B cell (primary cell): ENCODE measurements at regions not wholly inside any gene's neighbourhood (a gene's known extent, or its start where the extent isn't known, plus 50 kb on each side); places are given as distances from the start of the nearest gene placed in this dataset.

Experiments
- ATAC-seq: fragments of 200-7000 bp; cut with Tn5 transposase; one replicate; pipeline ENCODE4 v1.10.0; 2021; ENCODE audit warnings: low read depth, mild to moderate bottlenecking, moderate number of reproducible peaks, moderate library complexity
- CTCF ChIA-PET: fragments of 350-600 bp; sonication (Branson Sonifier 250); formaldehyde crosslinking; loops from one replicate; lab custom pipeline; 2021; ENCODE audit warnings: antibody characterized with exemption, inconsistent platforms; lab: Charles Lee
- POLR2A ChIA-PET: fragments of 350-600 bp; sonication (Branson Sonifier 250); formaldehyde crosslinking; loops from one replicate; lab custom pipeline; 2021; ENCODE audit warnings: antibody characterized with exemption; lab: Charles Lee
- DNase-seq: peaks from one replicate; pipeline ENCODE4 v3.0.0; 2013
- H2AFZ ChIP-seq: 2 replicates; pipeline ENCODE4 v1.6.1; 2012; ENCODE audit warnings: mild to moderate bottlenecking, low read depth, low read length; ENCODE audit not compliant: insufficient read depth, poor library complexity, severe bottlenecking
- H3K27ac ChIP-seq, 2 donors: 1 replicate in 1 of 2; 2 replicates in 1 of 2; pipeline ENCODE4 v1.5.1; 2012 to 2013; ENCODE audit warnings: low read length in 2 of 2, mild to moderate bottlenecking in 2 of 2, moderate library complexity in 1 of 2
- H3K27me3 ChIP-seq, 4 experiments: fragments of 200-600 bp in 1 of 4; sonication (generic) in 1 of 4; replicated peaks in 1 of 4; 1 replicate in 2 of 4; 2 replicates in 2 of 4; pipeline versions ENCODE4 v1.6.1 to v1.7.0; 2013 to 2016; ENCODE audit warnings: low read length in 3 of 4, mild to moderate bottlenecking in 2 of 4, mixed read lengths in 1 of 4, moderate library complexity in 1 of 4; ENCODE audit not compliant: insufficient read depth in 4 of 4, control insufficient read depth in 3 of 4; ENCODE audit errors: control extremely low read depth in 1 of 4
- H3K36me3 ChIP-seq, 2 experiments: replicated peaks in 1 of 2; 1 replicate in 1 of 2; 2 replicates in 1 of 2; pipeline versions ENCODE4 v1.6.1 to v1.7.1; 2013; ENCODE audit warnings: low read length in 1 of 2; ENCODE audit not compliant: insufficient read depth in 2 of 2, control insufficient read depth in 1 of 2; ENCODE audit errors: control extremely low read depth in 1 of 2, extremely low read depth in 1 of 2
- H3K4me1 ChIP-seq, 2 donors: fragments of 200-600 bp in 1 of 2; sonication (generic) in 1 of 2; 1 replicate in 1 of 2; 2 replicates in 1 of 2; pipeline versions ENCODE4 v1.5.1 to v1.6.1; 2013 to 2017; ENCODE audit warnings: low read length in 2 of 2; ENCODE audit not compliant: control insufficient read depth in 2 of 2, insufficient read depth in 2 of 2
- H3K4me2 ChIP-seq: replicated peaks from 2 replicates; pipeline ENCODE3; 2012; ENCODE audit warnings: mild to moderate bottlenecking, low read depth, low read length; ENCODE audit not compliant: poor library complexity, severe bottlenecking
- H3K4me3 ChIP-seq, 5 experiments: fragments of 200-600 bp in 1 of 5; sonication (generic) in 1 of 5; 1 replicate in 3 of 5; 2 replicates in 2 of 5; pipeline versions ENCODE4 v1.5.1 to v1.7.0; 2011 to 2016; ENCODE audit warnings: low read length in 4 of 5, mild to moderate bottlenecking in 4 of 5, low read depth in 2 of 5, control low read depth in 1 of 5, moderate library complexity in 1 of 5; ENCODE audit not compliant: insufficient read depth in 1 of 5; ENCODE audit errors: control extremely low read depth in 1 of 5, extremely low read depth in 1 of 5
- H3K79me2 ChIP-seq: fragments of 200-600 bp; sonication (generic); one replicate; pipeline ENCODE4 v1.6.0; 2016; ENCODE audit warnings: low read length; ENCODE audit not compliant: control insufficient read depth, insufficient read depth
- H3K9ac ChIP-seq: fragments of 200-600 bp; sonication (generic); 2 replicates; pipeline ENCODE4 v1.6.1; 2017; ENCODE audit warnings: mild to moderate bottlenecking, low read length, moderate library complexity
- H3K9me3 ChIP-seq, 3 donors: one replicate each; pipeline versions ENCODE4 v1.6.1 to v1.7.1; 2013; ENCODE audit warnings: low read length in 2 of 3; ENCODE audit not compliant: control insufficient read depth in 2 of 3, insufficient read depth in 1 of 3; ENCODE audit errors: control extremely low read depth in 1 of 3
- H4K20me1 ChIP-seq: 2 replicates; pipeline ENCODE4 v1.6.0; 2012; ENCODE audit warnings: mild to moderate bottlenecking, low read length; ENCODE audit not compliant: insufficient read depth, control insufficient read depth, poor library complexity, severe bottlenecking
- H3K27ac Mint-ChIP-seq: one replicate; pipeline ENCODE4 v1.8.0; 2021; ENCODE audit warnings: mixed read lengths
- H3K27me3 Mint-ChIP-seq: one replicate; pipeline ENCODE4 v1.8.0; 2021; ENCODE audit warnings: mixed read lengths
- H3K4me1 Mint-ChIP-seq: one replicate; pipeline ENCODE4 v1.8.0; 2021; ENCODE audit warnings: mixed read lengths
- H3K4me3 Mint-ChIP-seq: one replicate; pipeline ENCODE4 v1.8.0; 2021; ENCODE audit warnings: mixed read lengths
- H3K9me3 Mint-ChIP-seq: one replicate; pipeline ENCODE4 v1.8.0; 2022; ENCODE audit warnings: mixed read lengths; ENCODE audit not compliant: insufficient read depth
- CTCF ChIP-seq: fragments of 200-600 bp; IDR thresholded peaks from one replicate; pipeline ENCODE4 v1.8.0; 2022; ENCODE audit warnings: antibody characterized with exemption, mild to moderate bottlenecking
- EZH2 ChIP-seq: IDR thresholded peaks from 2 replicates; pipeline ENCODE4 v1.6.1; 2012; ENCODE audit warnings: borderline replicate concordance, low read depth, mild to moderate bottlenecking, moderate library complexity, low read length; ENCODE audit not compliant: insufficient read depth, poor library complexity, severe bottlenecking
- WGBS: methylation state at CpG from one replicate; pipeline ENCODE4 v1.1.5; 2013; ENCODE audit warnings: missing lambda C conversion rate; ENCODE audit not compliant: insufficient coverage; 5-methylcytosine and 5-hydroxymethylcytosine counted together
- intact Hi-C: fragments of 100-400 bp; cut with micrococcal nuclease; formaldehyde crosslinking; loops from one replicate; pipeline ENCODE4 v1.10.0; 2022

- Histone ChIP-seq H3K9me3 (peaks cover 0 to 15% (median 0%) of the 10 kb centered on the region in 3 donors), H3K4me3 (no peak overlapping the region), H3K27ac (no peak overlapping the region), H3K4me2 (no peak overlapping the region), H3K4me1 (no peaks in the 10 kb centered on the region), H4K20me1 (no peaks in the 10 kb centered on the region), H3K9ac (no peak overlapping the region), H3K36me3 (no peaks in the 10 kb centered on the region), H3K79me2 (no peaks in the 10 kb centered on the region), H2AFZ (no peak overlapping the region), H3K27me3 (peaks cover 0 to 13% (median 0%) of the 10 kb centered on the region in 4 experiments)
- Mint-ChIP-seq H3K27me3 (peaks cover 32% of the 10 kb centered on the region), H3K27ac (no peak overlapping the region), H3K4me1 (no peaks in the 10 kb centered on the region), H3K9me3 (no peaks in the 10 kb centered on the region), H3K4me3 (no peak overlapping the region)
- ATAC-seq (no peak), DNase-seq (no peak)
- POLR2A ChIA-PET = no interaction called here
- WGBS = 81% methylated on average over 9 of the region's 9 CpGs
- CTCF ChIA-PET = no interaction called here
- intact Hi-C loops = no loop called here
- TF ChIP-seq CTCF = no peak
- no peak for TF ChIP-seq EZH2
Measured at GRCh38 chr16:50881956-50882355, 140.1 kb downstream of the CYLD start.

- H3K27me3 Mint-ChIP-seq = peaks cover 34% of the 10 kb centered on the region
- no peak overlapping the region for H3K4me3 ChIP-seq
- ATAC-seq (no peak), DNase-seq (no peak)
- no peak overlapping the region for H2AFZ ChIP-seq
- intact Hi-C loops = no loop called here
- H3K36me3 ChIP-seq = no peaks in the 10 kb centered on the region
- no peaks in the 10 kb centered on the region for H4K20me1 ChIP-seq
- H3K4me1 ChIP-seq = no peaks in the 10 kb centered on the region
- CTCF ChIA-PET = no interaction called here
- 94% methylated on average over 4 of the region's 7 CpGs for WGBS
- no peak overlapping the region for H3K27ac Mint-ChIP-seq
- no peaks in the 10 kb centered on the region for H3K79me2 ChIP-seq
- no peaks in the 10 kb centered on the region for H3K4me1 Mint-ChIP-seq
- H3K9me3 Mint-ChIP-seq = no peaks in the 10 kb centered on the region
- H3K27me3 ChIP-seq = peaks cover 0 to 13% (median under 1%) of the 10 kb centered on the region in 4 experiments
- H3K4me2 ChIP-seq = no peak overlapping the region
- H3K9ac ChIP-seq = no peak overlapping the region
- no peak overlapping the region for H3K27ac ChIP-seq
- peaks cover 0 to 15% (median 0%) of the 10 kb centered on the region in 3 donors for H3K9me3 ChIP-seq
- H3K4me3 Mint-ChIP-seq = no peak overlapping the region
- TF ChIP-seq EZH2 (no peak), CTCF (no peak)
- POLR2A ChIA-PET = no interaction called here
Measured at GRCh38 chr16:50881331-50881830, 139.5 kb downstream of the CYLD start.
